ENCODE measurements at regions not wholly inside any gene's neighbourhood (a gene's known extent, or its start where the extent isn't known, plus 50 kb on each side); places are given as distances from the start of the nearest gene placed in this dataset.

DNA sequence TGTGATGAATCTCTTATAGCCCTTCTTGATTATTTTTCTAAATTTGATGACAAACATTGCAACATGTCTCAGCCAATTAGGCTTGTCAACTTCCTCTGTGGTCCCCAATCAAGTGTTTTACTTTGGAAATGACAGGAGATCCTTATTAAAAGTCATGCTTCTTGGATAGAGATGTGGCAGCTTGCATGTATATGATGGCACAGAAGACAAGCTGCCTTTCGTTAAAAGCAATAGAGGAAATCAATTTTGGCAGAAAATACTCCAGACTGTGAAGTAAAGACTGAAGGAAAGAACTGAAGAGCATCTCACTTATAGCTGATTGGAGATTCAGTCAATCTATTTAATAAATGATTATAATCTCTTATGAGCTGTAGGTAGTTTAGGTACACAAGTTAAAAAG, 419.6 kb downstream of the PCDH7 start:
- H3K36me3 ChIP-seq (ENCODE audit: insufficient read depth, low read length) = no peaks in the 10 kb centered on the region
- H3F3A ChIP-seq (ENCODE audit: insufficient read depth, low read length) = no peaks in the 10 kb centered on the region
- H3K4me3 ChIP-seq (ENCODE audit: low read depth, low read length, poor library complexity, severe bottlenecking) = no peak overlapping the region
- H3K27ac ChIP-seq (ENCODE audit: low read depth, low read length, poor library complexity, severe bottlenecking) = no peak overlapping the region
- H3K9ac ChIP-seq (ENCODE audit: low read length) = no peak overlapping the region
- H3K9me3 ChIP-seq (ENCODE audit: low read length) = no peaks in the 10 kb centered on the region
- H3K79me2 ChIP-seq (ENCODE audit: insufficient read depth, low read length) = no peaks in the 10 kb centered on the region
- no peaks in the 10 kb centered on the region for H3K9me2 ChIP-seq (ENCODE audit: low read depth, low read length)
- H2AFZ ChIP-seq (ENCODE audit: low read length) = no peak overlapping the region
- TF ChIP-seq, protein P1, sequence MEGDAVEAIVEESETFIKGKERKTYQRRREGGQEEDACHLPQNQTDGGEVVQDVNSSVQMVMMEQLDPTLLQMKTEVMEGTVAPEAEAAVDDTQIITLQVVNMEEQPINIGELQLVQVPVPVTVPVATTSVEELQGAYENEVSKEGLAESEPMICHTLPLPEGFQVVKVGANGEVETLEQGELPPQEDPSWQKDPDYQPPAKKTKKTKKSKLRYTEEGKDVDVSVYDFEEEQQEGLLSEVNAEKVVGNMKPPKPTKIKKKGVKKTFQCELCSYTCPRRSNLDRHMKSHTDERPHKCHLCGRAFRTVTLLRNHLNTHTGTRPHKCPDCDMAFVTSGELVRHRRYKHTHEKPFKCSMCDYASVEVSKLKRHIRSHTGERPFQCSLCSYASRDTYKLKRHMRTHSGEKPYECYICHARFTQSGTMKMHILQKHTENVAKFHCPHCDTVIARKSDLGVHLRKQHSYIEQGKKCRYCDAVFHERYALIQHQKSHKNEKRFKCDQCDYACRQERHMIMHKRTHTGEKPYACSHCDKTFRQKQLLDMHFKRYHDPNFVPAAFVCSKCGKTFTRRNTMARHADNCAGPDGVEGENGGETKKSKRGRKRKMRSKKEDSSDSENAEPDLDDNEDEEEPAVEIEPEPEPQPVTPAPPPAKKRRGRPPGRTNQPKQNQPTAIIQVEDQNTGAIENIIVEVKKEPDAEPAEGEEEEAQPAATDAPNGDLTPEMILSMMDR (IDR thresholded peaks at IDR 0.05; ENCODE audit: low read length) = no peak
- TF ChIP-seq EZH2 (IDR thresholded peaks at IDR 0.05; ENCODE audit: borderline replicate concordance, low read length) = no peak
- H3K27me3 ChIP-seq (ENCODE audit: insufficient read depth, low read length) = no peaks in the 10 kb centered on the region
- no peaks in the 10 kb centered on the region for H4K20me1 ChIP-seq (ENCODE audit: insufficient read depth, low read length)
- no peaks in the 10 kb centered on the region for H3K4me1 ChIP-seq (ENCODE audit: insufficient read depth, low read length, severe bottlenecking)
- no peak overlapping the region for H3K4me2 ChIP-seq (ENCODE audit: low read length)

DNA sequence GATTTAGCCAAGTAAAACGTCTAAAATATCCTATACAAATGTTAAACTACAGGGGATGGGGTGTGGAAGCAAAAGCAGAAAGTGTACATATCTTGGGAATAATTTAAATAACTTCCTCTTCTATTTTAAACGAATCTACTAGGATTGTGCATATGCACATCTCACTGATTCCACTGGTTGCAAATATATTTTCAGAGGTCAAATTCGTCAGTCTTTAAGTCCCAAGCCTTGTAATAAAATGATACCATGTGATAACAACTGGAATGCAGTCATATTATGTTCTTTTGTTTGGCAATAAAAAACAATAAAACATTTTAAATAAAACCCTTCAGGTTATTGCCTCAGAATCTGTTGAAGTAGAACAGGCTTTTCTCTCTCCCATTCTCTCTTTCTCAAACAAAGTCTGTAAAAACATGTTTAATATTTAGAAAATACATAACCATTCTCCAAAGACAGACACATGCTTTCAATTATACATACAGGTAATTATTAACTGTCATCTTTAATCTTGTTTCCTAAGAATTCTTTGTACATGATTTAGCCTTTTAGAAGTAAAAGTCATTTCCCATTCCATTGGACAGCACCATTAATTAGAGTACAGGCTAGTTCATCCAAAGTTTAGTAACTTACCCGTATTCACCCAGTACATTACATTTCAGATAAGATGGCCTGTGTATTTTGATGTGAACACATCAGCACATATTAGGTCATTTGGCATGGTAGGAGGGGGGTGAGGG, 421.1 kb downstream of the PCDH7 start:
- H3K4me2 ChIP-seq (ENCODE audit: low read length) = no peak overlapping the region
- no peak for TF ChIP-seq EZH2 (IDR thresholded peaks at IDR 0.05; ENCODE audit: borderline replicate concordance, low read length)
- TF ChIP-seq, protein P1 (IDR thresholded peaks at IDR 0.05; ENCODE audit: low read length) = no peak

DNA sequence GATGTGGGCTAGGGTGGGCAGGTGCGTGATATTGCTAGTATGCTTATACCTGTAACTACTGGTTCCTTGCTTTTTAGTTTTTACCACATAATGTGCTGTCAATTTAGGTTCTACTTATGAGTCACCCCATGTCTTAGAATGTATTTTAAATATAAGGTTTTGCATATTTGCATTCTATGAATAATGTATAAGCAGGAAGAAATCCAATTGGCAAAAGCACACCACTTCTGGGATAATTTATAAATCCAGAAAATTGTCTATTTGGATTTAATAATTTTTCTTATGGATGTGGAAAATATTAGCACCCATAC, 421.6 kb downstream of the PCDH7 start:
- no peaks in the 10 kb centered on the region for H3F3A ChIP-seq (ENCODE audit: insufficient read depth, low read length)
- H3K27me3 ChIP-seq (ENCODE audit: insufficient read depth, low read length) = no peaks in the 10 kb centered on the region
- H3K36me3 ChIP-seq (ENCODE audit: insufficient read depth, low read length) = no peaks in the 10 kb centered on the region
- H3K4me1 ChIP-seq (ENCODE audit: insufficient read depth, low read length, severe bottlenecking) = no peaks in the 10 kb centered on the region
- H3K4me2 ChIP-seq (ENCODE audit: low read length) = no peak overlapping the region
- no peaks in the 10 kb centered on the region for H3K9me2 ChIP-seq (ENCODE audit: low read depth, low read length)
- H4K20me1 ChIP-seq (ENCODE audit: insufficient read depth, low read length) = no peaks in the 10 kb centered on the region
- H3K27ac ChIP-seq (ENCODE audit: low read depth, low read length, poor library complexity, severe bottlenecking) = no peak overlapping the region
- no peak for TF ChIP-seq EZH2 (IDR thresholded peaks at IDR 0.05; ENCODE audit: borderline replicate concordance, low read length)
- TF ChIP-seq, protein P1 (IDR thresholded peaks at IDR 0.05; ENCODE audit: low read length) = no peak
- H3K9me3 ChIP-seq (ENCODE audit: low read length) = no peaks in the 10 kb centered on the region
- no peak overlapping the region for H3K4me3 ChIP-seq (ENCODE audit: low read depth, low read length, poor library complexity, severe bottlenecking)
- no peaks in the 10 kb centered on the region for H3K79me2 ChIP-seq (ENCODE audit: insufficient read depth, low read length)
- H3K9ac ChIP-seq (ENCODE audit: low read length) = no peak overlapping the region
- H2AFZ ChIP-seq (ENCODE audit: low read length) = no peak overlapping the region

More for the DNA sequence above, 421.1 kb downstream of the PCDH7 start:
- no peaks in the 10 kb centered on the region for H3K27me3 ChIP-seq (ENCODE audit: insufficient read depth, low read length)
- no peaks in the 10 kb centered on the region for H3K79me2 ChIP-seq (ENCODE audit: insufficient read depth, low read length)
- H4K20me1 ChIP-seq (ENCODE audit: insufficient read depth, low read length) = no peaks in the 10 kb centered on the region
- no peak overlapping the region for H3K27ac ChIP-seq (ENCODE audit: low read depth, low read length, poor library complexity, severe bottlenecking)
- H2AFZ ChIP-seq (ENCODE audit: low read length) = no peak overlapping the region
- H3K4me1 ChIP-seq (ENCODE audit: insufficient read depth, low read length, severe bottlenecking) = no peaks in the 10 kb centered on the region
- H3K36me3 ChIP-seq (ENCODE audit: insufficient read depth, low read length) = no peaks in the 10 kb centered on the region
- no peaks in the 10 kb centered on the region for H3K9me2 ChIP-seq (ENCODE audit: low read depth, low read length)
- H3K9ac ChIP-seq (ENCODE audit: low read length) = no peak overlapping the region
- no peak overlapping the region for H3K4me3 ChIP-seq (ENCODE audit: low read depth, low read length, poor library complexity, severe bottlenecking)
- no peaks in the 10 kb centered on the region for H3K9me3 ChIP-seq (ENCODE audit: low read length)
- no peaks in the 10 kb centered on the region for H3F3A ChIP-seq (ENCODE audit: insufficient read depth, low read length)

Measured in OCI-LY1 (cell line).